Mucosa of descending colon (tissue), 3 donors: ENCODE measurements at regions not wholly inside any gene's neighbourhood (a gene's known extent, or its start where the extent isn't known, plus 50 kb on each side); places are given as distances from the start of the nearest gene placed in this dataset.

Experiments used
- ATAC-seq: fragments of 200-7000 bp; cut with Tn5 transposase; one replicate; pipeline ENCODE4 v1.9.1; 2020; ENCODE audit warnings: mild to moderate bottlenecking, moderate library complexity
- DNase-seq, 3 donors: peaks; one replicate each; pipeline ENCODE4 v3.0.0-alpha.2; 2020
- H3K36me3 ChIP-seq: fragments of 200-600 bp; one replicate; pipeline ENCODE4 v1.8.0; 2021; ENCODE audit warnings: low read depth, mild to moderate bottlenecking
- H3K4me1 ChIP-seq: fragments of 200-600 bp; one replicate; pipeline ENCODE4 v1.8.0; 2021; ENCODE audit warnings: low read depth, mild to moderate bottlenecking
- H3K4me3 ChIP-seq: fragments of 200-600 bp; one replicate; pipeline ENCODE4 v1.8.0; 2021; ENCODE audit warnings: mild to moderate bottlenecking
- H3K9me3 ChIP-seq: fragments of 200-600 bp; one replicate; pipeline ENCODE4 v1.8.0; 2021; ENCODE audit warnings: mild to moderate bottlenecking
- CTCF ChIP-seq: fragments of 200-600 bp; IDR thresholded peaks from one replicate; pipeline ENCODE4 v1.8.0; 2022; ENCODE audit warnings: antibody characterized with exemption, mild to moderate bottlenecking
- intact Hi-C, 2 donors: fragments of 100-400 bp; cut with DNase I in 1 of 2; cut with micrococcal nuclease in 1 of 2; formaldehyde crosslinking; loops; one replicate each; pipeline versions ENCODE4 v1.11.0 to v1.11.1; 2022; cut with DNase I, micrococcal nuclease
- donor health status: DM: no; HTN: no; CAD: no; lungs with moderate emphysema.
- donor health status: DM: no; HTN: no; CAD: no.
- donor health status: DM: no; HTN: yes; CAD: no.

- peak in 1 of 3 donors; percentile 62 for DNase-seq
- peaks cover 8% of the 10 kb centered on the region for H3K4me1 ChIP-seq
- no peaks in the 10 kb centered on the region for H3K36me3 ChIP-seq
- no peak overlapping the region for H3K4me3 ChIP-seq
- no peaks in the 10 kb centered on the region for H3K9me3 ChIP-seq
- intact Hi-C loops: loop anchor here (10.0 kb wide), 2 partner anchors 92 to 102 kb away; partner anchors contain the start of gene SVIL (in 1 of the 2)
- no peak for ATAC-seq
- TF ChIP-seq CTCF: no peak
These were observed 102.4 kb upstream of the SVIL start for GRCh38 chr10:29737074-29737593.

- ATAC-seq: peak; percentile 66
- Histone ChIP-seq H3K4me3 (peak overlapping the region; percentile 67), H3K9me3 (no peaks in the 10 kb centered on the region), H3K36me3 (no peaks in the 10 kb centered on the region), H3K4me1 (peaks cover 9% of the 10 kb centered on the region)
- intact Hi-C loops: loop anchor here (10.0 kb wide), 2 partner anchors 92 to 102 kb away; partner anchors contain the start of gene SVIL (in 1 of the 2)
- no peak for TF ChIP-seq CTCF
- DNase-seq: peak; percentile 63 to 80 (median 75)
These were observed 101.7 kb upstream of the SVIL start for GRCh38 chr10:29736366-29737073.

- peaks cover 16% of the 10 kb centered on the region for H3K4me1 ChIP-seq
- H3K4me3 ChIP-seq: peak overlapping the region; percentile 67
- DNase-seq (peak; percentile 89 to 96 (median 91)), ATAC-seq (peak; percentile 89)
- TF ChIP-seq CTCF: peak; percentile 93
- intact Hi-C loops: loop anchor here (10.0 kb wide), 2 partner anchors 91 to 101 kb away; partner anchors contain the start of gene SVIL (in 1 of the 2)
- no peaks in the 10 kb centered on the region for H3K36me3 ChIP-seq
- H3K9me3 ChIP-seq: no peaks in the 10 kb centered on the region
These were observed 101.0 kb upstream of the SVIL start for GRCh38 chr10:29735628-29736365.

- H3K9me3 ChIP-seq: no peaks in the 10 kb centered on the region
- no peak for TF ChIP-seq CTCF
- peak; percentile 66 for ATAC-seq
- peak; percentile 71 to 82 (median 82) for DNase-seq
- intact Hi-C loops: loop anchor here (10.0 kb wide), 2 partner anchors 90 to 100 kb away; partner anchors contain the start of gene SVIL (in 1 of the 2)
- no peaks in the 10 kb centered on the region for H3K36me3 ChIP-seq
- peak overlapping the region; percentile 67 for H3K4me3 ChIP-seq
- H3K4me1 ChIP-seq: peaks cover 21% of the 10 kb centered on the region
These were observed 100.3 kb upstream of the SVIL start for GRCh38 chr10:29734962-29735627.

GRCh38 chr10:29734640-29734961, 99.8 kb upstream of the SVIL start:
- H3K9me3 ChIP-seq: no peaks in the 10 kb centered on the region
- DNase-seq (no peak), ATAC-seq (no peak)
- H3K4me3 ChIP-seq: peak overlapping the region; percentile 67
- peaks cover 21% of the 10 kb centered on the region for H3K4me1 ChIP-seq
- H3K36me3 ChIP-seq: no peaks in the 10 kb centered on the region
- intact Hi-C loops: loop anchor here (10.0 kb wide), 2 partner anchors 90 to 100 kb away; partner anchors contain the start of gene SVIL (in 1 of the 2)
- no peak for TF ChIP-seq CTCF
